Umbilical cord (tissue), 1 donor: ENCODE measurements at regions not wholly inside any gene's neighbourhood (a gene's known extent, or its start where the extent isn't known, plus 50 kb on each side); places are given as distances from the start of the nearest gene placed in this dataset.

Source experiments
- DNase-seq: peaks from one replicate; pipeline ENCODE4 v3.0.0-alpha.2; 2015; ENCODE audit warnings: low spot score

GRCh38 chr6:154561750-154562149 is 51.3 kb upstream of the CNKSR3 start:
- no peak for DNase-seq

- DNase-seq: no peak
Measured at GRCh38 chr6:154565331-154565730, 54.8 kb upstream of the CNKSR3 start.

DNA sequence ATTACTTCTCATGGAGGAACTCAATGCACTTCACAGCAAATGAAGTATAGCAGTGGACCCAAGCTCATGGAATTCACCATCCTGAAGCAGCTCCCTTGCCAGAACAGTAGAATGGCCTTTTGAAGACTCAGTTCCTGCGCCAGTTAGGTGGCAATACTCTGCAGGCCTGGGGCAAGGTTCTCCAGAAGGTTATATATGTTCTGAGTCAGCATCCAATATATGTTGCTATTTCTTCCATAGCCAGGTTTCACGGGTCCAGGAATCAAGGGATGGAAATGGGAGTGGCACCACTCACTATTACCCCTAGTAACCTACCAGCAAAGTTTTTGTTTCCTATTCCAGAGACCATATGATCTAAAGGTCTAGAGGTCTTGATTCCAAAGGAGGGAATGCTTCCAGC is 56.4 kb upstream of the CNKSR3 start:
- DNase-seq: no peak

GRCh38 chr6:154567695-154568220 is 57.3 kb upstream of the CNKSR3 start:
- DNase-seq: no peak

DNA sequence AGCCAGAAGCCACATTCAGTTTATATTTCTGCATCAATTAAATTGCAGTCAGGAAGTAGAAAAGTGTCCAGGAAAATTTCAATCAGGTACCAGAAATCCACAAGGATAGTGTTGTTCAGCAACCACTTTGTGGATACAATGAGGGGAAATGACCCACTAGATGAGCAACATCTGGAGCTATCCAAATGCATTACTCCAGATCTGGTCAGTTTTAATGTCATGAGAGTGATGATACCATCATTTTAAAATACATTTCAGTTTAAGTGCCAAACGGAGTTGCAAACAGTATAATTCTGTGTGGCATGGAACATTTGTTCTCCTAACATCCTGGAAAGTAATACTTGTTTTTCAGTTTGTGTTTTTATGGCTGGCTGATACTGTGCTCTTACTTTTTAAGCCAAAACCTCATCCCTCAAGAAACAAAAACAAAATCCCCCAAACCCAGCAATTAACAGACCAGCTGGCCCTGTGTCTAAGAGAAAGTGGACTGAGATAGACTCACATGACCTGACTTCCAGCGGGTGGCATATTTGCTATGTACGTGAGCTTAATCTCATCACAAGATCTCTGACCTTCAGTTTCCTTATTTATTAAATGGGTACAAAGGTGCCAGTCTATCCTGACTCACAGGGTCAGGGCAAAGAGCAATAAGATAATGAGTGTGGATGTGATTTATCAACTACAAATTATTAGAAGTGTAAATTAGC is 58.8 kb upstream of the CNKSR3 start:
- no peak for DNase-seq

DNA sequence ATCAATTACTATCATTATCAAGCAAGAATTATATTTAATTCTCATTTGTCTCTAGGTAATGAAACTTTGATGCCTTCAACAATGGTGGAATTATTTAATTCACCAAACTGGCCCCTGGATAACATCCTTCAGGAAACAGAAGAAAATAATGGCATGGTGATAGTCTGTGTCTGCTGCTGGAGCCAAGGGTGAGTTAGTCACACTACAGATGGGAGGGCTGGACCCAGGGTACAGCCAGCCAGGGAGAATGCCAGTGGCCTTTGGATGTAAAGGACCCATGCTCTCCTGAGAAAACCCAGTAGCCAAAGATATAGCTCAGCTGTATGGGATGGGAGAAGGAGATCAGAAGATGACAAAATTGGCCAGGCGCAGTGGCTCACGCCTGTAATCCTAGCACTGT is 60.0 kb upstream of the CNKSR3 start:
- no peak for DNase-seq

GRCh38 chr6:154572556-154572955 is 62.1 kb upstream of the CNKSR3 start:
- no peak for DNase-seq

GRCh38 chr6:154578004-154578559 is 67.6 kb upstream of the CNKSR3 start:
- DNase-seq: no peak

GRCh38 chr6:154579046-154579445 is 68.6 kb upstream of the CNKSR3 start:
- DNase-seq: no peak

DNA sequence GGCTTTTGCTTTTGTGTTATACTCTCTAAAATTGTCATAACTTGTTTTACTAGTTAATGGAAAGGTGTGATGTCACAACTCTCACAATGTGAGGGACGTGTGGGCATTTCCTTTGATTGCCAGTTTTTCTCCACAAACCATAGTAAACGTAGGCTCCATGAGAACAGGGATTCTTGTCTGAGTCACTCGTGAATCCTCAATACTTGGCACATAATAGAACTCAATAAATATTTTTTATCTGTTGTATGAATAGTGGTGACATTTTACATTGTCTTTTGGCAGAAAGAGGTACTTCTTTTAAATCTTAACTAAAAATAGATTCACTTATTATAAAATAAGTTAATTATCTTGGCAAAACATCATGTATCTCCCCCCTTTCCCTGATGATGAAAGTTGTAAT is 69.0 kb upstream of the CNKSR3 start:
- no peak for DNase-seq

- no peak for DNase-seq
Measured at GRCh38 chr6:154580397-154581135, 70.1 kb upstream of the CNKSR3 start.

- no peak for DNase-seq
Measured at GRCh38 chr6:154582696-154583095, 72.2 kb upstream of the CNKSR3 start.

- DNase-seq: no peak
Measured at GRCh38 chr6:154583546-154584188, 73.2 kb upstream of the CNKSR3 start.

GRCh38 chr6:154590756-154591155 is 80.3 kb upstream of the CNKSR3 start:
- no peak for DNase-seq

DNA sequence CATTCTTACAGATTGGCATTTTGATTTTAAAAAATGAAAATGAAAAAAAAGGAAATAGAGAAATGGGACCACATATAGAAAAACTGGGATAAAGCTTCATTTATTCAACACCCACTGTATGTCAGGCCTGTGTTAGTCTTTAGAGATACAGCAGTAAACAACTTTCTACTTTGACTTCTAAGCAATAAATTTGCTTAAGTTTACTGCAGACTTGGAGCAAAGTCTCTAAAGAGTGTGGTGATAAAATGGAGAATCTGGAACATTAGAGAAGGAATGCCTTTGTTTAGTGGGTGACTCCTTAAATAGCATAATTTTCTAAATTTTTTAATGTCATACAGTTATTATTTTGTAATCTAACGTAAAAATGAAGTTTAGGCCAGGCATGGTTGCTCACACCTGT is 80.7 kb upstream of the CNKSR3 start:
- no peak for DNase-seq

DNA sequence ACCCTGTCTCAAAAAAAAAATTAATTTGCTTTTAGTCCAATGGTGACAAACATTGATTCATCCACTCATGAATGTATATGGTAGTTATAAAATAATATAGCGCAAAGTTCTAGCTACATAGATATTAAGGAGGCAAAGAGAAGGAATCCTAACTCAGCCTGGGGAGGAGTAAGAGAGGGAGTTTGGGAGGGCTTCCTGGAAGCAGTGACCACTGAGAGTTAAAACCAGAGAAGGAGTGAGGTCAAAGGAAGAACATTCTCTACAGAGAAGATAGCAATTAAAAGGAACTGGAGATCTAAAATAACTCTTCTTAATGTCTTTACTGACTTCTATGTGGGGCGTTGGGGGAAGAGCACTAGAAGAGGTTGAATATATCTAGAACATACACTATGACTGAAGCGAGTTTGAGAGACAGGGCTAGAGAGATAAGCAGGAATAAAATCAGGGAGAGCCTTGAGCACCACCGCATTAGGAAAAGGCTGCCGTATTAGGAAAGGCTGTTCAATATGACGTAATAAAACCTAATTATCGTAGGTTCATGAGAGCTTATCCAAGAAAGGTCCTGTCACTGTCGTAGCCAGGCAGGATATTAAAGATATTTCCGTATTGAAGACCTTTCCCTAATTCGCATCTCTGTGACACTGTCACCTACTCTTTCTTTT is 81.8 kb upstream of the CNKSR3 start:
- DNase-seq: no peak

DNA sequence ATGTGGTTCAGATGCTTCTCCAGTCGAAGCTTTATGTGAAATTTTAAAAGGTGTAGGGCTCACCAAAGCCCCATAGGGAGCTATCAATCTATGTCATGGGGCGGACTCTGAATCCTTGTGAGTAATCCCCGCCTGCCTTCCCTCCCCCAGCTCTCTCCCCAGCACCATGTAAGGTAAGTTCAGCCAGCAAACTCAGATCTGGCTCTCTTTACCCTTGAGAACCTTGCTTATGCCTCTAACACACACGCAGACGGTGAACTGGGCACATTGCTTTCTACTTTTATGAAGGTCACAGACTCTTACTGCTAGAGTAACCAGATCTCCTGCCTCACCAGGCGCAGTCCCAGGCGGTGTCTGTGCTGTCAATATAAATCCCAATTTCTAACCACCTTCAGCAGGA is 82.6 kb upstream of the CNKSR3 start:
- peak; percentile 52 for DNase-seq

GRCh38 chr6:154594496-154595198 is 84.2 kb upstream of the CNKSR3 start:
- no peak for DNase-seq

DNA sequence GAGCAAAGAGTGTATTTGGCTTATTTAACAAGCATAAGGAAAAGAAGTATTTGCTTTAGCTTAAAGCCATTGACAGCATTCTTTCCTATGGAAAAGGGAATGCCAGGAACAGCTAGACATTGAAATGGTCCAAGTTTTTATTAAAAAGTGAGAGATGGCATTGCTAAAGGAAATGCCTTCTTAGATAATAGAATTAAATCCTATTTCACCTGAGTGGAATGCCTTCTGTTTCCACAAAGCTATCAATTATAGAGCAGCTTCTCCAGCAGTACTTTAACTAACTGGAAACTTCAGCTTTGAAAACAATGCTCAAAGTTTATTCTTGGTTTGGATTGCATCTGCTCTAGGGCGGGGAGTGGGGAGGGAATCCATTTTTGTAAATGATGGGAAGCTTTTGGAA is 85.1 kb upstream of the CNKSR3 start:
- no peak for DNase-seq

GRCh38 chr6:154596009-154596408 is 85.5 kb upstream of the CNKSR3 start:
- no peak for DNase-seq

GRCh38 chr6:154596701-154597100 is 86.2 kb upstream of the CNKSR3 start:
- no peak for DNase-seq
